Hepatocyte (in vitro differentiated cells): ENCODE measurements at regions not wholly inside any gene's neighbourhood (a gene's known extent, or its start where the extent isn't known, plus 50 kb on each side); places are given as distances from the start of the nearest gene placed in this dataset.

Experiments
- EZH2 ChIP-seq: fragments of 200-600 bp; sonication (generic); IDR thresholded peaks from 2 replicates; pipeline ENCODE4 v1.6.1; 2016; ENCODE audit warnings: antibody characterized with exemption, mild to moderate bottlenecking, borderline replicate concordance
- EZH2phosphoT487 ChIP-seq: fragments of 200-600 bp; sonication (generic); IDR thresholded peaks from one replicate; pipeline ENCODE4 v1.6.1; 2018; ENCODE audit warnings: antibody characterized with exemption, mild to moderate bottlenecking, low read depth, moderate library complexity; ENCODE audit not compliant: unreplicated experiment, severe bottlenecking
- TF ChIP-seq, protein P1 (sequence below): fragments of 200-600 bp; sonication (generic); IDR thresholded peaks from 2 replicates; pipeline ENCODE4 v1.5.1; 2016; ENCODE audit warnings: antibody characterized with exemption, mild to moderate bottlenecking; ENCODE audit not compliant: poor library complexity

DNA sequence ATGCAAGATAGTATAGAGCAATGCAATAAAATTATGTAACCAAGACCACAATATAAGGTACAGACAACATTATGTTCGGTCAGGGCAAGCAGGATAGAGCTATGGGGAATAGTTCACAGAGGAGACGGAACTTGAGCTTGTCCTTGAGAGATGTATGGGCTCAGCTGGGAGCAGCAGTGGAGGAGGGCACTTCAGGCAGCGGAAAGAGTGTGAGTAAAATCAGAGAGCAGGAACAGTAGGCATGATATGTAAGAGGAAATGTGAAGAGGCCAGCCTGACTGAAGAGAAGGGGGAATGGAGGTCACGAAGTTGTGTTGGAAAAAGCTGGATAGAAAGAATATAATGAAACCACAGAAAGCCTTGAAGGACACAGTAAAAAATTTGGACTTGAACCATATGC, 217.2 kb upstream of the NOCT start:
- TF ChIP-seq EZH2phosphoT487 (no peak), EZH2 (no peak)
- TF ChIP-seq, protein P1, sequence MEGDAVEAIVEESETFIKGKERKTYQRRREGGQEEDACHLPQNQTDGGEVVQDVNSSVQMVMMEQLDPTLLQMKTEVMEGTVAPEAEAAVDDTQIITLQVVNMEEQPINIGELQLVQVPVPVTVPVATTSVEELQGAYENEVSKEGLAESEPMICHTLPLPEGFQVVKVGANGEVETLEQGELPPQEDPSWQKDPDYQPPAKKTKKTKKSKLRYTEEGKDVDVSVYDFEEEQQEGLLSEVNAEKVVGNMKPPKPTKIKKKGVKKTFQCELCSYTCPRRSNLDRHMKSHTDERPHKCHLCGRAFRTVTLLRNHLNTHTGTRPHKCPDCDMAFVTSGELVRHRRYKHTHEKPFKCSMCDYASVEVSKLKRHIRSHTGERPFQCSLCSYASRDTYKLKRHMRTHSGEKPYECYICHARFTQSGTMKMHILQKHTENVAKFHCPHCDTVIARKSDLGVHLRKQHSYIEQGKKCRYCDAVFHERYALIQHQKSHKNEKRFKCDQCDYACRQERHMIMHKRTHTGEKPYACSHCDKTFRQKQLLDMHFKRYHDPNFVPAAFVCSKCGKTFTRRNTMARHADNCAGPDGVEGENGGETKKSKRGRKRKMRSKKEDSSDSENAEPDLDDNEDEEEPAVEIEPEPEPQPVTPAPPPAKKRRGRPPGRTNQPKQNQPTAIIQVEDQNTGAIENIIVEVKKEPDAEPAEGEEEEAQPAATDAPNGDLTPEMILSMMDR, result no peak
